ENCODE measurements at regions not wholly inside any gene's neighbourhood (a gene's known extent, or its start where the extent isn't known, plus 50 kb on each side); places are given as distances from the start of the nearest gene placed in this dataset.
"Not testable (repeated sequence)": the region's sequence is repeated elsewhere in the genome, so short reads cannot be mapped to it uniquely, and the experiment has no call there.

GRCh38 chr2:61626827-61627226 lies 88.7 kb upstream of the XPO1 start:
- DNase-seq (ENCODE audit: low read depth in 2 of 2), result no peak

- no peak for DNase-seq (ENCODE audit: low read depth in 2 of 2)
Measured at GRCh38 chr2:61623747-61624146, 85.6 kb upstream of the XPO1 start.

- peak in 1 of 2 donors; percentile 34 for DNase-seq (ENCODE audit: low read depth in 2 of 2)
Measured at GRCh38 chr2:61620244-61621159, 82.3 kb upstream of the XPO1 start.

GRCh38 chr2:61619561-61619960 lies 81.4 kb upstream of the XPO1 start:
- no peak for DNase-seq (ENCODE audit: low read depth in 2 of 2)

GRCh38 chr2:61617610-61618009 lies 79.5 kb upstream of the XPO1 start:
- no peak for DNase-seq (ENCODE audit: low read depth in 2 of 2)

GRCh38 chr2:61605245-61605644 lies 67.1 kb upstream of the XPO1 start:
- DNase-seq (ENCODE audit: low read depth in 2 of 2), result no peak

GRCh38 chr2:61604433-61604832 lies 66.3 kb upstream of the XPO1 start:
- DNase-seq (ENCODE audit: low read depth in 2 of 2), result no peak

- peak in 1 of 2 donors; percentile 35 for DNase-seq (ENCODE audit: low read depth in 2 of 2)
Measured at GRCh38 chr2:61598515-61599156, 60.5 kb upstream of the XPO1 start.

- no peak for DNase-seq (ENCODE audit: low read depth in 2 of 2)
Measured at GRCh38 chr2:61597300-61598289, 59.4 kb upstream of the XPO1 start.

- DNase-seq (ENCODE audit: low read depth in 2 of 2), result not testable (repeated sequence)
Measured at GRCh38 chr2:61594201-61594600, 56.0 kb upstream of the XPO1 start.

- not testable (repeated sequence) for DNase-seq (ENCODE audit: low read depth in 2 of 2)
Measured at GRCh38 chr2:61593648-61594047, 55.5 kb upstream of the XPO1 start.

- no peak for DNase-seq (ENCODE audit: low read depth in 2 of 2)
Measured at GRCh38 chr2:61590214-61590613, 52.1 kb upstream of the XPO1 start.

- no peak for DNase-seq (ENCODE audit: low read depth in 2 of 2)
Measured at GRCh38 chr2:61588566-61588965, 50.4 kb upstream of the XPO1 start.
